Suppressor macrophage treated with lipopolysaccharide for 1 hour (primary cell): ENCODE measurements at regions not wholly inside any gene's neighbourhood (a gene's known extent, or its start where the extent isn't known, plus 50 kb on each side); places are given as distances from the start of the nearest gene placed in this dataset.
"Not testable (repeated sequence)": the region's sequence is repeated elsewhere in the genome, so short reads cannot be mapped to it uniquely, and the experiment has no call there.

Experiments
- DNase-seq, 3 donors: peaks; one replicate each; pipeline ENCODE4 v3.0.0-alpha.2; 2020 to 2022

DNA sequence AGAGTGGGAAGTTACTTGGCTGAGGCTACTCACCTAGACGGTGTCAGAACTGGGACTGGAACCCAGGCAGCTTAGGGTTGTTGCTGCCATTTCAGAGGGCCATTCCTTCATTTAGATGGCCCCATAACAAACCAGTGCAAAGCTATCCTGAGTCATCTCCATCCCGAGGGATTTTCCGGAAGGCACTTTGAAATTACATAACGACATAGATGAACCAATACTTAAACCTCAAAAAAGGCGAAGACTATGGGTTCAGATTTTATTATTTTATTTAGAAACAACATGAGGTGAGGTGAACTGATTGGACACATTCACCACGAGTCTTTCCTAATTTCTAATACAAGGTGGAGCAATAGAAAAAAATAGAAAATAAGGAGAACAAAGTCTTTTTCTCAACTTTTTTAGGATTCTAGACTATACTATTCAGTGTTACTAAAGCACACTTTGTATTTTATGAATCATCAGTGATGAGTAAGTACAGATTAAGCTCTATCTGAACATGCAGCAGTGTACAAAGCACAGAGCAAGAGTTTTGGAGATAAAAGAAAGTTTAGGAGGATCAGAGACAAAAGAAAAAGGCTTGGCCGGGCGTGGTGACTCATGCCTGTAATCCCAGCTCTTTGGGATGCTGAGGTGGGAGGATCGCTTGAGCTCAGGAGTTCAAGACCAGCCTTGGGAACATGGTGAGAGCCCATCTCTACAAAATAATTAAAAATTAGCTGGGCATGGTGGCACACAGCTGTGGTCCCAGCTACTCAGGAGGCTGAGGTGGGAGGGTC lies 79.5 kb upstream of the SVIL start:
- peak; percentile 19 to 58 (median 54) for DNase-seq

DNA sequence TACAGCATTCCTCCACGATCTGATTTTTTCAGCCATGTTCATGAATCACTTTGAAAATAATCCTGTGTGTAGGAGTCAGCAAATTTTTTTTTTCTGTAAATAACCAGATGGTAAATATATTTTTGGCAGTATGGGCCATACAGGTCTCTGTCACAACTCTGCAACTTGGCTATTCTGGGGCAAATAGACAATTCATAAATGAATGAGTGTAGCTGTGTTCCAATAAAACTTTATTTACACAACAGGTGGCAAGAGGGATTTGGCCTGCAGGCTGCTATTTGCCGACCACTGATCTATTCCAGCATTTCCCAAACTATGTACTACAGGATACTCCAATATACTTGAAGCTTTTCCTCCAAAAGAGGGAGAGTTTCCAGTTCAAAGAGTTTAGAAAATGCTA lies 78.7 kb upstream of the SVIL start:
- DNase-seq, result no peak

DNA sequence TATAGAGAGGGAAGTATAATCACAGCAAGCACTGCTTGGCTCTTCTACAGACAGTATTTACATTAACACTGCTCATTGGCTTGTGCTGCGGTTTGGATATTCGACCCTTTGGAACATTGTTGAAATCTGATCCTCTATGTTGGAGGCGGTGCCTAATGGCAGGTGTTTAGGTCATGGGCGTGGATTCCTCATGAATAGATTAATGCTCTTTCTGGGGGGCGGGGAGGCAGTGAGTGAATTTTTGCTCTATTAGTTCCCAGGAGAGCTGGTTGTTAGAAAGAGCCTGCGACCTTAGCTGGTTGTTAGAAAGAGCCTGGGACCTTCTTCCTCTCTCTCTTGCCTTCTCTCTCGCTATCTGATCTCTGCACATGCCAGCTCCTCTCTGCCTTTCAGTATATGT lies 77.3 kb upstream of the SVIL start:
- DNase-seq, result no peak

DNA sequence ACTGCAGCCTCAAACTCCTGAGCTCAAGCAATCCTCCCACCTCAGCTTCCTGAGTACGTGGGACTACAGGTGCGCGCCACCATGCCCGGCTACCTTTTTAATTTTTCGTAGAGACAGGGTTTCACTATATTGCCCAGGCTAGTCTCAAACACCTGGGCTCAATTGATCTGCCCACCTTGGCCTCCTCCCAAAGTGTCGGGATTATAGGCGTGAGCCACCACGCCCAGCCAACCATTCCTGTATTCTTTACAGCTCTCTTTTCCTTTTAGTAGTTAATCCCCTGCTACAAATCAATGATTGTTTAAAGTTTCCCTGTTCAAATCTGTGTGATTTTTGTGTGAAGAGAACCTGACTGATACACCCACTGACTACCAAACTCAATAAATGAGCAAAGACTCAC lies 75.4 kb upstream of the SVIL start:
- DNase-seq, result no peak

DNA sequence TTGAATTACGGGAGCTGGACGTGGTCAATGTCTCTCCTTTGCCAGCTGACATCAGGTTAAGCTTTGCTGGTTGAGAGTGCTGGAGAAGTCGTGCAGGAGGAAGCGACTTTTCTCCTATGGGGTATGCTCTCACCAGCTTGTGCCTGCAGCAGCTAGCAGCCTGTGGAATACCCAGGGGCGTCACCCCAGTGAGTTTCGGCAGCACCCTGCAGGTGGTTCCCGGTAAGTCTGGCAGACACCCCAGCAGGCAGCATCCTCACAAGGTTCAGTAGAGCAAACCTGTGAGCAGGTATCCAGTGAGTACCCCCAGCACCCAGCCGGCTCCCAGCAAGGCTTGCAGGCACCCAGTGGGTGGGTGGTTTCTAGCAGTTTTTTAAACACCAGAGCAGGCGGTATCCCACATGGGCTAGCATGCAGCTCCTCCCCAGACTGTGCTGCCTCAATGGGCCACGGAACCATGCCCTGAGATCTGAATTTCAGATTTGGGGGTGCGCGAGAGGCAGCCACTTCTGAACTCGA lies 74.8 kb upstream of the SVIL start:
- no peak for DNase-seq

DNA sequence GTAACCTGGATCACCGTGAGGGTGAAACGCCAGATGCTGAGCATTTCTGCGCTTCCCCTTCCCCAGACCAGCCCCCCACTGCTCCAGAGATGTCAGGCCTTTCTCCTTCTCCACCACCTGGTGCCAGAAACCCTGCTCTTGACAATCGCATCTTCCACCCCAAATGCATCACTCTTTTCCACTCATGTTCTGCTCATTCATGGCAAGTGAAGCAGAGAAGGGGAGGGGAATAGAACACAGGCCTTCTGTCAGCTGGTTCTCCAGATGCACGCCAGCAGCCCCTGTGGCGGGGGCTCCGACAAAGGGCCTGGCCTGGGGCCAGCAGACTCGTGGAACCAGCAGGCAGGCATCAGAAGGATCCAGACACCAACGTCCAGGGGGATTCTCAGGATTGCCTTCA lies 68.5 kb upstream of the SVIL start:
- no peak for DNase-seq

DNA sequence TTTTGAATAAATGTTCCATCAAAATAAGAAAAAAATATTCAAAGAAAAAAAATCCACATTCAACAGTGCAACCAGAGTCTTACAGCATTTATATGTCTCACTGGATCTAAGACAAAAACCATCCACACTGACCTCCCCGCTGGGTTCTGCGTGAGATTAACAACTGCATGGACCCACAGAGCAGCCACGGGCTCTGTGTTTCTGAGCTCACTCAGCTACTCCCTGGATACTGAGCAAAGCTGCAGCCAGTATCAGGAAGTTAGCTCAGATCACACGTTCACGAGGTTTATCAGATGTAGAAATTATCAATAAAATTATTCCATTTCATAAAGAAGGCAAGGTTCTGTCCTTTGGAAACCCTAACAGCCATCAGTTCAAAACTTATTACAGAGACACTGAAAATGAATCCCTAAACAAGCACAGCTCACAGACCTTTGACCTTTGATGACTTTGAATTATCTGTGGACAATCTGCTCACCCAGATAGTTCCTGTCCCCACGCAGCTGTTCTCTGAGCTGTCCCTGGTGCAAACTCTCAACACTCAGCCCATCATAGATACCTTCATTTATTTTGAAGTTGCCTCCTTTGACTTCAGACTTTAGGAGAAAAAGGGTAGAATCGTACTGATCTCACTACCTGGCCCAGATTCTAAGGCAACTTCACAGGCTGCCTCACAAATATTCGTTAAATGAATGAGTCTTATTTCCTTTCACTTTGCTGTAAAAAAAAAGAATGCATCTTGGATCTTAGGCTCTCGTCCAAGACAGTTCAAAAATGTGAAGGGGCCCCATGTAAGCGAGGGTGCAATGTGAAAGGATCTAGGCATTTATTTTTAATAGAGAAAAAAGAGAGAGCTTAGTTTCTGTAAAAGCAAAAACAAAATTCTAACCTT lies 67.7 kb upstream of the SVIL start:
- DNase-seq, result peak; percentile 32 to 36 (median 34)

DNA sequence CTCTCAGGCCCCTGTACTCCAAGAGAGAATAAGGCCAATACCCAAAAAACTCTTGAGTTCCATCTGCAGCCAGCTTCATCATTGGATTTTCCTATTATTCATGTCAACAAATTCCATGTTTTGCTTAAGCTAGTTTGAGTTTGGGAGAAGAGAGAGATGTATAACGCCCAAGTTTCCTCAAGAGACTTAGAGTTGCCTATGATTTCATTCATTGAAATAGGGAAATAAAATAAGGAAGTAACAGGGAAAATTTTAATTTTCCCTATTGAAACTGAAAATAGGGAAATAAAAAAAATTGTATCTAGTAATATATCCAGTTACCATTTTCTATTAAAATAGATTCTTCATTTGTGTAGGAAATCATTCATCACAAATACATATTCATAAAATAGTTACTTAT lies 66.5 kb upstream of the SVIL start:
- peak; percentile 52 to 87 (median 78) for DNase-seq

DNA sequence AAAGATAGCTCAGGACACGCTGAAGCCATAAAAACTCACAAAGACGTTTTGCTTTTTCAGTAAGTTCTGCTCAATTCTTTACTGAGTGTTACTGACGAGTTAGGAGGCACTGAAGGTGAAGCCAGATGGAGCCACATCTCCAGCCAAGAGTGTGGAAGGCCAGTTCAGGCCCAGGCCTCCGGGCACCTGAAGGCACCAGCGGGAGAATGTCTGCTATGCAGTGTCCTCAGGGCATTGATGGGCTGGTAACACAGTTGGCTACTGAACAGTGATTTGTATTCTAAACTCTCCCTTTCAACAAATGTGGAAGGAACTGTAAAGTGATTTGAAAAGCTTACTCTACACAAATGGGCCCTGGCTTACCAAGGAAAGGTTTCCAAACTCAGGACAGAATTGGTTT lies 64.8 kb upstream of the SVIL start:
- no peak for DNase-seq

DNA sequence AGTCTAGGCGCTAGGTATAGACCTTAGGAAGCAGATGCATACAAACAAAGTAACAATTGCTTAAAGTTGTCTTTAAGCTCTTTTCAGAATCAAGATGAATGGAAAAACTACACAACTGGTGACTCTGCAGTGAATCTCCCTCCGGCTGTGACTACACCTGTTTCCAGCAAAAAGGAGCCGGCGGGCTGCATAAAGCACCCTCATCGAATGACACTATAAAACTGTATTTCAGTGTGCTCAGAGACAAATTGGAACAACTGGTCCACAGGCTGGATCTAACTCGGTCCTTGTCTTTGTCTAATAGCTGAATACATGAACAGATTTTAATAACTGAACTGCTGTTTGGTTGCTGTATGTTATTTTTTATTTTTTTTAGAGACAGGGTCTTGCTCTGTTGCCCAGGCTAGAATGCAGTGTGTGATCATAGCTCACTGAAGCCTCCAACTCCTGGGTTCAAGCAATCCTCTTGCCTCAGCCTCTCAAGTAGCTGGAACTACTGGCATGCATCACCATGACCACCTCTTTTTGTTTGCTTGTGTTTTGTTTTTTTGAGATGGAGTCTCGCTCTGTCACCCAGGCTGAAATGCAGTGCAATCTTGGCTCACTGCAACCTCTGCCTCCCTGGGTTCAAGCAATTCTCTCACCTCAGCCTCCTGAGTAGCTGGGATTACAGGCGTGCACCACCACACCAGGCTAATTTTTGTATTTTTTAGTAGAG lies 64.2 kb upstream of the SVIL start:
- DNase-seq, result no peak

DNA sequence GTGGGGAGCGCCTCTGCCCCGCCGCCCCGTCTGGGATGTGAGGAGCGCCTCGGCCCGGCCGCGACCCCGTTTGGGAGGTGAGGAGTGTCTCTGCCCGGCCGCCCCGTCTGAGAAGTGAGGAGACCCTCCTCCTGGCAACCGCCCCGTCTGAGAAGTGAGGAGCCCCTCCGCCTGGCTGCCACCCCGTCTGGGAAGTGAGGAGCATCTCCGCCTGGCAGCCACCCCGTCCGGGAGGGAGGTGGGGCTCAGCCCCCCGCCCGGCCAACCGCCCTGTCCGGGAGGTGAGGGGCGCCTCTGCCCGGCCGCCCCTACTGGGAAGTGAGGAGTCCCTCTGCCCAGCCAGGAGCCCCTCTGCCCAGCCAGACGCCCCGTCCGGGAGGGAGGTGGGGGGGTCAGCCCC lies 61.8 kb upstream of the SVIL start:
- not testable (repeated sequence) for DNase-seq

DNA sequence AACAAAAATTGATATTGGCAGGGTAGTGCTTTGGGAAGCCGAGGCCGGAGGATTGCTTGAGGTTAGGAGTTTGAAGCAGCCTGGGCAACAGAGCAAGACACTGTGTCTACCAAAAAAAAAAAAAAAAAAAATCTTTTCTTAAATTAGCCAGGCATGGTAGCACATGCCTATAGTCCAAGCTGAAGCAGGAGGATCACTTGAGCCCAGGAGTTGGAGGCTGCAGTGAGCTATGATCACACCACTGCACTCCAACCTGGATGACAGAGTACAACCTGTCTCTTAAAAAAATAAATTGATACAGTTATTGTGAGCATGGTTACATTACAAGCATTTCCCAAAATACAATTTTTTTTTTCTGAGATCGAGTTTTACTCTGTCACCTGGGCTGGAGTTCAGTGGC lies 59.4 kb upstream of the SVIL start:
- no peak for DNase-seq

DNA sequence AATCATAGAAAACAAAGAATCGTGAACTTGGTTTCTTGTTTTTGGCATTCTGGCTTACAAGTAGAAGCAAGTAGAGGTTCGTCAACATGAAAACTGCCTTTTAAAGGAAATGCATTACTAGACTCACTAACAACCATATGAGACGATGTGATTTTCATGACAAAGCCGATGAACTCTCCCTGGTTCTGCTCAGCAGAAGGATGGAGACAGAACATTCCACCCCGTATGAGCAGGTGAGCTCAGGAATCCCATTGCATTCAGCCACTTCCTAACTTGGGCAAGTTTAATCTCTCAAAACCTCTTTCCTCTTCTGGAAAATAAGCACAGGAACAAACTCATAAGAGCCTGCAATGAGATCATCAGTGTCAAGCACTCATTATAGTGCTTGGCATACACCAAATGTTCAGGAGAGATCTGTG lies 57.4 kb upstream of the SVIL start:
- no peak for DNase-seq

DNA sequence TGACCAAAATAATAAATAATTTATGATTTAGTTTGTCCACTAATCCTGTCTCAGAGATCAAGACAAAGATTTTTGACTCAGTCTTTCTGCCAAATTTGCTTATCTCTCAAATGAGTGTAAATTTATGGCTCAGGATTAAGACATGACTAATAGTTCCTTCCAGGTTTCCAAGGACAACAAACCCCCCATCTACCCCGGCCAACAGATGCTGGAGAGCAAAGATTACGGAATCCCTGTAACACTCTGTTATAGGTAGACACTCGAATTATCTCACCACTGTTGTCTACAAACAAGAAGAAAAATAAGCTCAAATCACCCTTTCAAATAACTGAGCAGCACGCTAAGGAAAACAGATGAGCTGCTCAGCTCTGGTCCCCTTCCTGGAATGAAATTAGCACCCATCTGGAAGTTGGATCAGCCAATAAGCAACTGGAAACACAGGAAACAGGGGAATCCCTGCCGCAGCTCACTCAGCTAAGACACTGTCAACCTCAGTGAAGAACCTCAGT lies 56.8 kb upstream of the SVIL start:
- no peak for DNase-seq

DNA sequence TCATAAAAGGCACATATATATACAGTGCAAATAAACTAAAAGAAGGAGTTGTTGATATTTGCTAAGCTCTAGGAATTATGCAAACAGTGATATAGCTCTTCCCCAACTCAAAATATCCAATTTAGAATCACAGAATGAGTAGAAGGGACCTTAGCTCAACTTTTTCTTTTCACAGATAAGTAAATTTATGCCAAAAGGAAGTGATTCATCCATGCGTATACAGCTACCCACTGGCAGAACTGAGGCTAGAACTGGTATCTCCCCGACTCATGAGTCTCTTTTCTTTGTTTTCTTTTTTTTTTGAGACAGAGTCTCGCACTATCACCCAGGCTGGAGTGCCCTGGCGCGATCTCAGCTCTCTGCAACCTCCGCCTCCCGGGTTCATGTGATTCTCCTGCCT lies 54.2 kb upstream of the SVIL start:
- DNase-seq, result peak; percentile 80 to 92 (median 88)

DNA sequence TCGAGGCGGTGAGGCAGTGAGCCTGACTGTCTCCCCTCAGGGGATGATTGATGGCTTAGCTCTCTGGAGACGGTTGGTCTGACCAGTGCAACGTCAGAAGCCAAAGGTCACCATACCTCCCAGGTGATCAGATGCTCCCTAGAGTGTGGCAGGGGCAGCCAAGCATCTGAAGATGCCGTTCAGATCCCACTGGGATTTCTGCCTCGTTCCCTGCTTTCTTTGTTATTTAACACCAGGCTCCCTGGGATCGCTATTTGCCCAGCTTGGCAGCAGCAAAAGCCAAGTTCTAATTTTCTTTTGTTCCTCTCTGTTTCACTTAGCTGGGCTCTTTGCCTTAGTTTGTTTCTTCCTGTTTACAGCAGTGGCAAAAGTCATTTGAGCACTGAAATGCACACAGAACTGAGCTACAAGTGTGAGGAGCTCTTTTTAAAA lies 53.5 kb upstream of the SVIL start:
- peak in 2 of 3 donors; percentile 32 to 36 for DNase-seq

DNA sequence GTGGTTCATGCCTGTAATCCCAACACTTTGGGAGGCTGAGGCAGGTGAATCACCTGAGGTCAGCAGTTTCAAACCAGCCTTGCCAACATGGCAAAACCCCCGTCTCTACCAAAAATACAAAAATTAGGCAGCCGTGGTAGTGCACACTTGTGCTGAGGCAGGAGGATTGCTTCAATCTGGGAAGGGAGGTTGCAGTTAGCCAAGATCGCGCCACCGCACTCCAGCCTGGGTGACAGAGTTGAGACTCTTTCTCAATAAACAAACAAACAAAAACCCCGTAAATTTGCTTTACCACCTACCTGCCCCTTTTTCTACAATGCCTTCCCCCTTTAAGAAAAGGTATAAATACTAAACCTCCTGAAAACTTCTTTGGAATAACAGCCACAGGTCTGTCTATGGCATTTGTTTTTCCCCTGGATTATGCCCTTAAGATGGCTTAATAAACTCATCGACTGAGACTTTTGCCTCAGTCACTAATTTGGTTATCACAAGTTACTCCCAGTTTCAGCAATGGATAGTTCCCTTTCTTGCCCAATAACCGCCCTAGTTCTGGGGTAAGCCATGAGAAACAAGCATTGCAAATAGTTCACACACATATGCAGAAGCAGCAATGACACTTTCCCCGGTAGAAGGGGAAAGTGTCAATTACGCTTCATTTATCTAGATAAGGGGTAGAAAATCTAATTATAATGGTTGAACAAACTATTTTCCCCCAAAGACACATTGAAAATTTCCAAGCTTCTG lies 52.8 kb upstream of the SVIL start:
- DNase-seq, result peak; percentile 80 to 92 (median 89)

DNA sequence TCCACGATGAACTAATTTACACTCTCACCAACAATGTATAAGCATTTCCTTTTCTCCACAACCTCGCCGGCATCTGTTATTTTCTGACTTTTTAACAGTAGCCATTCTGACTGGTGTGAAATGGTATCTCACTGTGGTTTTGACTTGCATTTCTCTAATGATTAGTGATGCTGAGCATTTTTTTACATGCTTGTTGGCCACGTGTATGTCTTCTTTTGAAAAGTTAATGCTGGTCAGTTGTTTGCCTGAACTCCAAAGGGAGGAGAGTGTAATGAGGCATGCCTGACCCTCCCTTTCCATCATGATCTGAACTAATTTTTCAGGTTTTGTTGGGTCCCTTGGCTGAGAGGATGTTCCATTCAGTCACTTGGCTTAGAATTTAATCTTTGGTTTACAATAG lies 50.7 kb upstream of the SVIL start:
- DNase-seq, result no peak
